HFF-Myc (cell line): ENCODE measurements at regions not wholly inside any gene's neighbourhood (a gene's known extent, or its start where the extent isn't known, plus 50 kb on each side); places are given as distances from the start of the nearest gene placed in this dataset.

ENCODE experiments used
- DNase-seq: peaks from one replicate; pipeline ENCODE4 v3.0.0-alpha.2; 2011; ENCODE audit warnings: low read depth; ENCODE audit errors: extremely low read depth
- H3K4me3 ChIP-seq: replicated peaks from 2 replicates; pipeline ENCODE4 v1.5.1; 2011; ENCODE audit warnings: low read depth, mild to moderate bottlenecking, control low read depth, low read length
- CTCF ChIP-seq: IDR thresholded peaks from 2 replicates; pipeline ENCODE4 v1.5.1; 2012; ENCODE audit warnings: mild to moderate bottlenecking, low read depth, low read length, control low read depth; ENCODE audit errors: missing control alignments

DNA sequence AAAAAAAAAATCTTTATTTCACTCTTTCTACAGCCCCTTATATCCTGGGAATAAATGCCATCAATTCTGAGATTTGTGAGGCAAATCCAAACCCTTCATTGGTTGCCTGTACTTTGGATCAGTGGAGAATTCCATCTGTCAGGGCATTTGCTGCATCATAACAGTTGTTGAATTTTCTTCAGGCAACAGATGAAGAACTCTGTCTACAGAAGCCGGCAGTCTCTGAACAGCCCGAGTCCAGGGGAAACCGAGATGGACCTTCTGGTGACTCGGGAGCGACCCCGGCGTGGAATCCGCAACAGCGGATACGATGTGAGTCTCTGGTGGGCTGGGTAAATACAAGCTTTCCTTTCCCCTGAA lies 82.3 kb downstream of the C11orf91 start:
- no peak overlapping the region for H3K4me3 ChIP-seq
- no peak for DNase-seq
- no peak for TF ChIP-seq CTCF

DNA sequence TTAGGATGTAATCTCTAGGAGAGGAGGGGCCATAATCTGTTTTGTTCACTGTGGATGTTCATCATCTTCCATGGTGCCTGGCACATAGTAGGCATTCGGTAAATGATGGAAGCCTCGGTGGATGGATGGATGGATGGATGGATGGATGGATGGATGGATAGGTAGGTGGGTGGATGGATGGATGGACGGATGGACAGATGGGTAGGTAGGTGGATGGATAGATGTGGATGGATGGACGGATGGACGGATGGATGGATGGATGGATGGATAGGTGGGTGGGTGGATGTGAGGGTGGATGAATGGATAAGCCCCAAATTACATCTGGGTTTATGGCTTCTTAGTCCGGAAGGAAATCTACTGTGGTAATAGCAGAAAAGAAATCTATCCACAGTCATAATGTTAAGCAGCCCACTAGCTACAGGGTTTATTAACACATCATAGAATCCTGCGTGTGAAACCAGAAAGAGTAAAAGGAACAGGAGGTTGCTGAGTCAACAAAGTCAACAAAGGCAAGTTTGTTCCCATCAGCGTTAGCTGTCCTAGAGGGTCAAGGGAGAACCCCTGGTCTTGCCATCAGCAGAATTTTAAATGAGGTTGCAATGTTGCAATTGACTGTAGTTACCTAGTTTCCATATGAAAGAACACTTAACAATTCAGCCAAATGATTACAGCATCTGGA lies 82.8 kb downstream of the C11orf91 start:
- TF ChIP-seq CTCF: no peak
- DNase-seq: no peak

DNA sequence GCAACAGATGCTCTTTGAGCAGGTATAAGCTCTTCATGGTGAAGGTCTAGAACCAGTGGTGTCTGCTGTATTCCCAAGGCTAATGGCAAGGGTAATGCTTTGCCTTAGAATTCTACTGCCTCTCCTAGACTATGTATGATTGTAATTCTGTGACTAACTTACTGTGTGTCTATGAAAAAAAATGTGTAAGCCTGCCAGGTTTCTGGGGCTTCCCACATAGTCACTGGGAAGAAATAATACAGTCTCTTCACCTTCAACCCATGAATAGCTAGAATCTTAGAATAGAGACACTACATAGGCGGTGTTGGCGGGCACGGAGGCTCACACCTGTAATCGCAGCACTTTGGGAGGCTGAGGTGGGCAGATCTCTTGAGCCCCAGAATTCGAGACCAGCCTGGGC lies 84.1 kb downstream of the C11orf91 start:
- no peak for DNase-seq
- TF ChIP-seq CTCF: no peak
- no peak overlapping the region for H3K4me3 ChIP-seq

More for the DNA sequence above, 82.8 kb downstream of the C11orf91 start:
- H3K4me3 ChIP-seq: no peak overlapping the region

DNA sequence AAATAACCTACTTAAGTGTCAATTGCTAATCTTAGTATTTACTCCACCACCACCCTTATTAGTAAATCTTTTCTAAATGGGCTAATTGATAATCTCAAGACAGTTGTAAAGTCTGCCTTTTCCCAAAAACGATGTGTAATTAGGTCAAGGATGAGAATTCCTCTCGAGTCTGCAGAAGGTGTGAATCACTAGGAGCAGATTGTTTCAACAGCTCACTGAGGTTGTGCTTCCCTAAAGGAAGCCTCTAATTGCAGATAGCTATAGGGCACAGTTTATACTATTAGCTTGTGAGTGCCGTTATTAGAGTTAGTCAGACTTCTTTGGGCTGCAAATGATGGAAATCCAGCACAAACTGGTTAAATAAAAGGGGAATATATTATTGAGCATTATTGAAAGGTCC lies 84.9 kb downstream of the C11orf91 start:
- DNase-seq: no peak
- TF ChIP-seq CTCF: no peak
- H3K4me3 ChIP-seq: no peak overlapping the region

DNA sequence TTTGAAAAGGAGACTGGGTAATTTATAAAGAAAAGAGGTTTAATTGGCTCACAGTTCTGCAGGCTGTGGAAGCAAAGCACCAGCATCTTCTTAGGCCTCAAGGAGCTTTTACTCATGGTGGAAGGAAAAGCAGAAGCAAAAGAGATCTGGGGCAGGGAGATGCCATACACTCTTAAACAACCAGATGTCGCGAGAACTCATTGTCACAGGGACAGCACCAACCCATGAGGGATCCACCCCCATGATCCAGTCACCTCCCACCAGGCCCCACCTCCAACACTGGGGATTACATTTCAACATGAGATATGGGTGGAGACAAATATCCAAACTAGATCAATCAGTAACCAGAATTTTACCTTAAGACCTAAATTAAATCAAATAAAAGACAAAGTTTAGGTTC lies 87.2 kb downstream of the C11orf91 start:
- DNase-seq: no peak
- TF ChIP-seq CTCF: no peak
- no peak overlapping the region for H3K4me3 ChIP-seq

- no peak for DNase-seq
- no peak overlapping the region for H3K4me3 ChIP-seq
- TF ChIP-seq CTCF: no peak
Observed at GRCh38 chr11:33610903-33611302, 89.7 kb downstream of the C11orf91 start.

DNA sequence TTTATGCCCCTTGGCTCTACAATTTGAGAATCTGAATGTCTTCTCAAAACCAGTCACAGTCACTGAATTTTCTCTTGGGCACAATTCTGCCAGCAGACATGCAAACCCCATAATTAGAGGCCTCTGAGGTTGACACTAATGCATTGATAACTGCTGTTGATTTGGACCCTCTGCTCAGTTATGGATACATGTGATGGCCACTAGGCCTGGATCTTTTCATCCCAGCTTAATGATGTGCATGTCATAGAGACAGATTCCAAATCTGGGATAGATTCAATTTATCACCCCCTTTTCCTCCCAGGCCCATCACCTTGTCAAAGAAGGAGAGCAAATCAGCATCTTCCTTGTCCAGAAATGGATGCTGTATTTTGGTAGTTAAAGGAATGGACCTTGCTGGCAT lies 92.2 kb downstream of the C11orf91 start:
- no peak overlapping the region for H3K4me3 ChIP-seq
- DNase-seq: no peak
- TF ChIP-seq CTCF: no peak
